ENCODE measurements at regions not wholly inside any gene's neighbourhood (a gene's known extent, or its start where the extent isn't known, plus 50 kb on each side); places are given as distances from the start of the nearest gene placed in this dataset.

DNA sequence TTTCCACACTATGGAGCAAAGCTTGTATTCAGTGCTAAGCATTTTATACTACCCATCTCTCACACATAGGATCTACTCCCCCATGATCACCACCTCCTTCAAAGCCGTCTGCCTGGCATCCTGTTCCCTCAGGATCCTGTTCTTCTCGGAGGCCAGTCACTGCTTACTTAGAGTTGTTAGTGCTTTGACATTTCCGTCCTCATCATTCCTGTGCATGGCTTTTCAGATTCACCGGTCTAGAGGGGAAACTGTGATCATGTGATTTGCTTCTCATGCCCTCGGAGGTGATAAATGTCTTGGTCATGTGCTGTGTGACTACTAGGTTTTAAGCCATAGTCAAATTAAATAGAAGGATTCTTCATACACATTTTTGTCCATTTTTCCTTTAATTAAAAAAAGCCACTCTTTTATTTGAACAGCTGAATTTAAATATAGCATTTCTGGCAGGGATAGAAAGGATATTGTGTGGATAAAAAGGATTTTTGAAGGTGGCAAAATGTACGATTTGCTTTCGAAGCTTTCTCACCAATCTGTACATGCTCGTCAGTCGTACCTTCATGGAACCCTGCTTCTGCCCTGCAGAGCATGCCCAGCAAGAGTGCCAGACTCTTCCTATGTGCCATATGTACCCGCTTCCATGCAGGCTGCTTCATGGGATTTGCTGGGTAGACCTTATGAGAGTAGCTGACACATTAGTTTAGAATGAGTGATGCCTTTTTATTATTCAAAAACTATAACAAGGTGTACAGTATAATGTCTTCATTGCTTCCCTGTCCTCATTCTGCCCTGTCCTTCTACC lies 53.3 kb downstream of the BMAL2 start:
- Histone ChIP-seq H3K9ac (ENCODE audit: insufficient read depth in 1 of 2, low read length in 2 of 2) (no peak overlapping the region), H3K27me3 (ENCODE audit: control insufficient read depth in 3 of 3, insufficient read depth in 3 of 3, low read length in 2 of 3) (no peaks in the 10 kb centered on the region), H3K4me1 (ENCODE audit: control insufficient read depth in 5 of 5, insufficient read depth in 5 of 5, low read length in 5 of 5) (no peaks in the 10 kb centered on the region), H3K36me3 (ENCODE audit: control insufficient read depth in 4 of 4, insufficient read depth in 4 of 4, low read length in 4 of 4) (no peaks in the 10 kb centered on the region), H3K27ac (ENCODE audit: low read depth in 1 of 2, low read length in 1 of 2) (no peak overlapping the region), H3K9me3 (ENCODE audit: control insufficient read depth in 4 of 4, insufficient read depth in 3 of 4, low read length in 3 of 4) (no peaks in the 10 kb centered on the region), H3K4me3 (no peak overlapping the region)
- ATAC-seq (ENCODE audit: insufficient read depth, low FRiP score) (no peak), DNase-seq (no peak)
- 78 to 84% methylated on average over 10 of the region's 10 CpGs for WGBS, 2 donors
- TF ChIP-seq, protein P1, sequence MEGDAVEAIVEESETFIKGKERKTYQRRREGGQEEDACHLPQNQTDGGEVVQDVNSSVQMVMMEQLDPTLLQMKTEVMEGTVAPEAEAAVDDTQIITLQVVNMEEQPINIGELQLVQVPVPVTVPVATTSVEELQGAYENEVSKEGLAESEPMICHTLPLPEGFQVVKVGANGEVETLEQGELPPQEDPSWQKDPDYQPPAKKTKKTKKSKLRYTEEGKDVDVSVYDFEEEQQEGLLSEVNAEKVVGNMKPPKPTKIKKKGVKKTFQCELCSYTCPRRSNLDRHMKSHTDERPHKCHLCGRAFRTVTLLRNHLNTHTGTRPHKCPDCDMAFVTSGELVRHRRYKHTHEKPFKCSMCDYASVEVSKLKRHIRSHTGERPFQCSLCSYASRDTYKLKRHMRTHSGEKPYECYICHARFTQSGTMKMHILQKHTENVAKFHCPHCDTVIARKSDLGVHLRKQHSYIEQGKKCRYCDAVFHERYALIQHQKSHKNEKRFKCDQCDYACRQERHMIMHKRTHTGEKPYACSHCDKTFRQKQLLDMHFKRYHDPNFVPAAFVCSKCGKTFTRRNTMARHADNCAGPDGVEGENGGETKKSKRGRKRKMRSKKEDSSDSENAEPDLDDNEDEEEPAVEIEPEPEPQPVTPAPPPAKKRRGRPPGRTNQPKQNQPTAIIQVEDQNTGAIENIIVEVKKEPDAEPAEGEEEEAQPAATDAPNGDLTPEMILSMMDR (IDR thresholded peaks at IDR 0.05; ENCODE audit: control extremely low read depth, extremely low read depth): no peak

DNA sequence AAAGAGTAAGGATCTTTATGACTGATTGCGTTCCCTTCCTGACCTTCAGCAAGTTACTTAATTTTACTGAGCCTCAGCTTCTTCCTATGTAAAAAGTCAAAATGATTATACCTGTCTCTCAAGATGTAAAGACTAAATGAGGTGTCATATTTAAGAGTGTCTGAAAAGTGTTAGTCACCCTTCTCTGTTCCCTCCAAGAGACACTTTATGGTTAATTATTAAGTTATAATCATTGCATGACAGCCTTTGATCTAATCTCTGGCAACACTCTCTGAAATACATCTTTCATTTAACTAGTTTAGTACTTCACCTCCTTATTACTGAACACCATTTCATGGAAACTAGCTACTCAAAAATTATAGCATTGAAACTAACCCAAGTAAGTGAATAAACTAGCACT lies 54.8 kb downstream of the BMAL2 start:
- 91 to 92% methylated on average over 1 of the region's 1 CpG for WGBS, 2 donors

DNA sequence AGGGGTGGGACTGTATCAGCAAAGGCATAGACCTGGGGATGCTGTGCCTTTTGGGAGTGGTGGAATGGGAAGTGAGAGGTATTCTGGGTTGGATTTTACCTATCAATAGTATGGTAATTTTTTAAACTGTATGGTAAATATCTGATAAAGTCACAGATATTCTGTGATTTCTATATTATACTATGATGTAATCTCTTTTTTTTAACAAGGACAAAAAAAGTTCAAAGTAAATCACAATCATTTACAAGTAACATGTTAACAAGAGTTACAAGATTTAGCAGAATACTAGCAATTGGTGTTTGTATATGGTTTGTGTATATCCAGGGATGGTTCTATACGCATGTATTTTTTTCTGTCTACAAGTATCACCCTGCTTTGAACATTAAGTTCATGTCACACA lies 56.0 kb downstream of the BMAL2 start:
- no peak overlapping the region for H3K9ac ChIP-seq (ENCODE audit: insufficient read depth in 1 of 2, low read length in 2 of 2)
- 100% methylated on average over 1 of the region's 1 CpG for WGBS, 2 donors

More for the DNA sequence above, 54.8 kb downstream of the BMAL2 start:
- Histone ChIP-seq H3K9me3 (ENCODE audit: control insufficient read depth in 4 of 4, insufficient read depth in 3 of 4, low read length in 3 of 4) (no peaks in the 10 kb centered on the region), H3K9ac (ENCODE audit: insufficient read depth in 1 of 2, low read length in 2 of 2) (no peak overlapping the region), H3K4me1 (ENCODE audit: control insufficient read depth in 5 of 5, insufficient read depth in 5 of 5, low read length in 5 of 5) (no peaks in the 10 kb centered on the region), H3K4me3 (no peak overlapping the region), H3K36me3 (ENCODE audit: control insufficient read depth in 4 of 4, insufficient read depth in 4 of 4, low read length in 4 of 4) (no peaks in the 10 kb centered on the region), H3K27ac (ENCODE audit: low read depth in 1 of 2, low read length in 1 of 2) (no peak overlapping the region), H3K27me3 (ENCODE audit: control insufficient read depth in 3 of 3, insufficient read depth in 3 of 3, low read length in 2 of 3) (no peaks in the 10 kb centered on the region)
- no peak for ATAC-seq (ENCODE audit: insufficient read depth, low FRiP score)
- TF ChIP-seq, protein P1 (IDR thresholded peaks at IDR 0.05; ENCODE audit: control extremely low read depth, extremely low read depth): no peak
- DNase-seq: no peak

More for the DNA sequence above, 56.0 kb downstream of the BMAL2 start:
- ATAC-seq (ENCODE audit: insufficient read depth, low FRiP score) (no peak), DNase-seq (no peak)
- TF ChIP-seq, protein P1 (IDR thresholded peaks at IDR 0.05; ENCODE audit: control extremely low read depth, extremely low read depth): no peak
- Histone ChIP-seq H3K27ac (ENCODE audit: low read depth in 1 of 2, low read length in 1 of 2) (no peak overlapping the region), H3K9me3 (ENCODE audit: control insufficient read depth in 4 of 4, insufficient read depth in 3 of 4, low read length in 3 of 4) (no peaks in the 10 kb centered on the region), H3K4me3 (no peak overlapping the region), H3K4me1 (ENCODE audit: control insufficient read depth in 5 of 5, insufficient read depth in 5 of 5, low read length in 5 of 5) (no peaks in the 10 kb centered on the region), H3K27me3 (ENCODE audit: control insufficient read depth in 3 of 3, insufficient read depth in 3 of 3, low read length in 2 of 3) (no peaks in the 10 kb centered on the region), H3K36me3 (ENCODE audit: control insufficient read depth in 4 of 4, insufficient read depth in 4 of 4, low read length in 4 of 4) (no peaks in the 10 kb centered on the region)
